Mesenchymal stem cell (in vitro differentiated cells and primary cell): ENCODE measurements at regions not wholly inside any gene's neighbourhood (a gene's known extent, or its start where the extent isn't known, plus 50 kb on each side); places are given as distances from the start of the nearest gene placed in this dataset.

ENCODE experiments used
- DNase-seq: peaks from one replicate; pipeline ENCODE4 v3.0.0-alpha.2; 2013
- H2AFZ ChIP-seq: one replicate; pipeline ENCODE4 v1.6.1; 2013; ENCODE audit warnings: low read depth, mild to moderate bottlenecking, control low read depth, inconsistent platforms, low read length, moderate library complexity
- H2AK5ac ChIP-seq: 2 replicates; pipeline ENCODE4 v1.6.1; 2013; ENCODE audit warnings: low read length, moderate library complexity, mild to moderate bottlenecking, inconsistent platforms; ENCODE audit not compliant: severe bottlenecking
- H2BK120ac ChIP-seq: one replicate; pipeline ENCODE4 v1.6.1; 2013; ENCODE audit warnings: low read depth, mild to moderate bottlenecking, inconsistent platforms, low read length, moderate library complexity
- H2BK12ac ChIP-seq, 2 experiments: one replicate each; pipeline ENCODE4 v1.6.1; 2013; ENCODE audit warnings: inconsistent platforms in 2 of 2, low read length in 2 of 2, mild to moderate bottlenecking in 2 of 2, moderate library complexity in 2 of 2, control low read depth in 1 of 2
- H2BK15ac ChIP-seq: one replicate; pipeline ENCODE4 v1.6.1; 2013; ENCODE audit warnings: mild to moderate bottlenecking, low read depth, inconsistent platforms; ENCODE audit not compliant: poor library complexity, severe bottlenecking
- H2BK5ac ChIP-seq: 2 replicates; pipeline ENCODE4 v1.6.1; 2013; ENCODE audit warnings: low read depth, mild to moderate bottlenecking, low read length, control low read depth, inconsistent platforms; ENCODE audit not compliant: poor library complexity, severe bottlenecking
- H3K14ac ChIP-seq, 2 experiments: one replicate each; pipeline ENCODE4 v1.6.1; 2013; ENCODE audit warnings: inconsistent platforms in 2 of 2, low read length in 2 of 2, control low read depth in 1 of 2, mild to moderate bottlenecking in 1 of 2, moderate library complexity in 1 of 2
- H3K18ac ChIP-seq, 2 experiments: one replicate each; pipeline ENCODE4 v1.6.1; 2013; ENCODE audit warnings: inconsistent platforms in 2 of 2, low read length in 2 of 2, control low read depth in 1 of 2, low read depth in 1 of 2, mild to moderate bottlenecking in 1 of 2
- H3K23ac ChIP-seq, 2 experiments: one replicate each; pipeline ENCODE4 v1.6.1; 2013; ENCODE audit warnings: inconsistent platforms in 2 of 2, low read length in 2 of 2, mild to moderate bottlenecking in 2 of 2, moderate library complexity in 2 of 2, control low read depth in 1 of 2
- H3K27ac ChIP-seq: 2 replicates; pipeline ENCODE4 v1.5.1; 2013; ENCODE audit warnings: mild to moderate bottlenecking, moderate library complexity, low read length, control low read depth, inconsistent platforms; ENCODE audit not compliant: poor library complexity, severe bottlenecking
- H3K27me3 ChIP-seq, 2 experiments: 2 replicates each; pipeline versions ENCODE4 v1.6.1 to v1.7.0; 2013; ENCODE audit warnings: low read length in 2 of 2, mild to moderate bottlenecking in 2 of 2, moderate library complexity in 2 of 2, control low read depth in 1 of 2, inconsistent platforms in 1 of 2; ENCODE audit not compliant: control insufficient read depth in 1 of 2, insufficient read depth in 1 of 2
- H3K36me3 ChIP-seq, 2 experiments: 2 replicates each; pipeline versions ENCODE4 v1.6.1 to v1.7.0; 2013; ENCODE audit warnings: low read length in 2 of 2, control low read depth in 1 of 2, inconsistent platforms in 1 of 2, low read depth in 1 of 2, mild to moderate bottlenecking in 1 of 2; ENCODE audit not compliant: insufficient read depth in 2 of 2, control insufficient read depth in 1 of 2
- H3K4ac ChIP-seq, 2 experiments: one replicate each; pipeline ENCODE4 v1.6.1; 2013; ENCODE audit warnings: inconsistent platforms in 2 of 2, low read length in 2 of 2, mild to moderate bottlenecking in 2 of 2, moderate library complexity in 2 of 2, control low read depth in 1 of 2, low read depth in 1 of 2
- H3K4me1 ChIP-seq: 2 replicates; pipeline ENCODE4 v1.6.1; 2013; ENCODE audit warnings: low read depth, low read length, control low read depth; ENCODE audit not compliant: control insufficient read depth, insufficient read depth
- H3K4me2 ChIP-seq: 2 replicates; pipeline ENCODE4 v1.6.1; 2013; ENCODE audit warnings: low read length, mild to moderate bottlenecking, inconsistent platforms; ENCODE audit not compliant: poor library complexity, severe bottlenecking
- H3K4me3 ChIP-seq, 2 experiments: 2 replicates each; pipeline versions ENCODE4 v1.5.1 to v1.7.0; 2013; ENCODE audit warnings: low read length in 2 of 2, mild to moderate bottlenecking in 2 of 2, control low read depth in 1 of 2, low read depth in 1 of 2; ENCODE audit not compliant: insufficient read depth in 1 of 2
- H3K79me1 ChIP-seq: replicated peaks from 2 replicates; pipeline ENCODE4 v1.6.1; 2013; ENCODE audit warnings: mild to moderate bottlenecking, control low read depth, low read length, inconsistent platforms; ENCODE audit not compliant: poor library complexity, severe bottlenecking
- H3K9ac ChIP-seq: 2 replicates; pipeline ENCODE4 v1.7.0; 2013; ENCODE audit warnings: mild to moderate bottlenecking, low read length, moderate library complexity
- H3K9me3 ChIP-seq: 2 replicates; pipeline ENCODE4 v1.7.0; 2013; ENCODE audit warnings: mild to moderate bottlenecking, low read length; ENCODE audit not compliant: control insufficient read depth
- H4K8ac ChIP-seq: one replicate; pipeline ENCODE4 v1.6.1; 2013; ENCODE audit warnings: inconsistent platforms, mild to moderate bottlenecking, low read length, moderate library complexity
- H4K91ac ChIP-seq: one replicate; pipeline ENCODE4 v1.6.1; 2013; ENCODE audit warnings: mild to moderate bottlenecking, low read length, inconsistent platforms
- WGBS: methylation state at CpG from one replicate; pipeline ENCODE4 v1.1.7; 2013; ENCODE audit warnings: mixed read lengths; 5-methylcytosine and 5-hydroxymethylcytosine counted together

GRCh38 chr3:115286529-115287197 is 139.6 kb upstream of the ZBTB20 start:
- no peaks in the 10 kb centered on the region for H3K9me3 ChIP-seq
- no peaks in the 10 kb centered on the region for H3K79me1 ChIP-seq
- H2BK15ac ChIP-seq, result no peak overlapping the region
- H2BK5ac ChIP-seq, result no peak overlapping the region
- H3K23ac ChIP-seq, result no peak overlapping the region
- H3K4me2 ChIP-seq, result no peak overlapping the region
- no peak overlapping the region for H2AK5ac ChIP-seq
- no peaks in the 10 kb centered on the region for H3K4me1 ChIP-seq
- no peak overlapping the region for H3K4me3 ChIP-seq
- H3K27me3 ChIP-seq, result no peaks in the 10 kb centered on the region
- no peak overlapping the region for H4K8ac ChIP-seq
- no peak overlapping the region for H3K27ac ChIP-seq
- no peak for DNase-seq
- H3K4ac ChIP-seq, result no peak overlapping the region
- H2BK120ac ChIP-seq, result no peak overlapping the region
- WGBS, result 68% methylated on average over 2 of the region's 2 CpGs
- no peak overlapping the region for H3K18ac ChIP-seq
- H3K36me3 ChIP-seq, result no peaks in the 10 kb centered on the region
- H2BK12ac ChIP-seq, result no peak overlapping the region
- no peak overlapping the region for H3K9ac ChIP-seq
- H4K91ac ChIP-seq, result no peak overlapping the region
- no peak overlapping the region for H3K14ac ChIP-seq
- no peak overlapping the region for H2AFZ ChIP-seq

DNA sequence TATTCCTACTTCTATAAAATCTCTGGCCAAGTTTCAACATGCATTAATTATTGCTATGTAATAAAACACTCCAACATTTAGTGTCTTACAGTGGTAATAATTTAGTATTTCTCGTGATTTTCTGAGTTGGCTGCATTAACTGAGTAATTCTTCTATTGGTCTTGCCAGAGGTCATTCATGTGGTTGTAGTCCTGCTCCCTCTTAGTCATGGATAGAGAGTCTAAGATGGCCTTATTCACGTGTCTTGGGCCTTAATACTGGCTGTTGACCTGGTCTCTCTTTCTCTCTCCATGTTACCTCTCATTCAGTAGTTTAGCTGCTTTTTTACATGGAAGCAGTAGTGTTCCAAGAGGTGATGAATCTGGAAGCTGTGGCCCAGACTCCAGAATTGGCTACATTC is 140.1 kb upstream of the ZBTB20 start:
- H3K79me1 ChIP-seq, result no peaks in the 10 kb centered on the region
- no peak overlapping the region for H2BK5ac ChIP-seq
- H3K14ac ChIP-seq, result no peak overlapping the region
- no peaks in the 10 kb centered on the region for H3K36me3 ChIP-seq
- H2AFZ ChIP-seq, result no peak overlapping the region
- no peak overlapping the region for H2AK5ac ChIP-seq
- no peak overlapping the region for H3K4ac ChIP-seq
- no peak overlapping the region for H3K4me2 ChIP-seq
- H4K91ac ChIP-seq, result no peak overlapping the region
- H2BK15ac ChIP-seq, result no peak overlapping the region
- H4K8ac ChIP-seq, result no peak overlapping the region
- no peak overlapping the region for H2BK12ac ChIP-seq
- no peaks in the 10 kb centered on the region for H3K4me1 ChIP-seq
- H3K27me3 ChIP-seq, result no peaks in the 10 kb centered on the region
- no peaks in the 10 kb centered on the region for H3K9me3 ChIP-seq
- no peak overlapping the region for H3K23ac ChIP-seq
- 83% methylated on average over 2 of the region's 2 CpGs for WGBS
- no peak overlapping the region for H3K18ac ChIP-seq
- H3K9ac ChIP-seq, result no peak overlapping the region
- no peak overlapping the region for H3K27ac ChIP-seq
- no peak for DNase-seq
- H3K4me3 ChIP-seq, result no peak overlapping the region
- no peak overlapping the region for H2BK120ac ChIP-seq

DNA sequence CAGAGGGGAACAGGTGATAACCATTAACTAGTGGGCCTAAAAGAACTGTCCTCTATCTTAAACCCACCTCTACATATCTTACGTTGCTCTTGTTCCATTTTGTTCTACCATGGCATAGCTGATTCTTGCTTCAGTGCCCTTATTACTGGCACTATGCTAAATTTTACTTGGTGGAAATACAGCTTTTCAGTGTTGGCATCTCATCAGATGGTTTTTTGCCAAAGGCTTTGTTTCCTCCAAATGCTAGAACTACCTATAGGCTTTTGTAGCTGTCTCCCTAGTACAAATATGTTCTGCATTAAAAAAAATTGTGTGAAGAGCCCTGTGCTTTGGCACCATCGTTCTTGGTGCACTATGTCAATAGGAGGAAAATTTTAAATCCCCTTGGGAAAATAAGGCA is 145.0 kb upstream of the ZBTB20 start:
- Histone ChIP-seq H3K36me3 (no peaks in the 10 kb centered on the region), H3K27me3 (no peaks in the 10 kb centered on the region), H2AFZ (no peak overlapping the region), H3K79me1 (no peaks in the 10 kb centered on the region), H3K9ac (no peak overlapping the region), H3K27ac (no peak overlapping the region), H3K4me3 (no peak overlapping the region), H2BK15ac (no peak overlapping the region), H3K14ac (no peak overlapping the region), H2BK120ac (no peak overlapping the region), H3K4ac (no peak overlapping the region), H3K18ac (no peak overlapping the region), H3K23ac (no peak overlapping the region), H3K4me2 (no peak overlapping the region), H2BK5ac (no peak overlapping the region), H4K91ac (no peak overlapping the region), H2AK5ac (no peak overlapping the region), H2BK12ac (no peak overlapping the region), H3K4me1 (no peaks in the 10 kb centered on the region), H4K8ac (no peak overlapping the region), H3K9me3 (no peaks in the 10 kb centered on the region)
- no peak for DNase-seq
- WGBS, result 85% methylated on average over 2 of the region's 2 CpGs

DNA sequence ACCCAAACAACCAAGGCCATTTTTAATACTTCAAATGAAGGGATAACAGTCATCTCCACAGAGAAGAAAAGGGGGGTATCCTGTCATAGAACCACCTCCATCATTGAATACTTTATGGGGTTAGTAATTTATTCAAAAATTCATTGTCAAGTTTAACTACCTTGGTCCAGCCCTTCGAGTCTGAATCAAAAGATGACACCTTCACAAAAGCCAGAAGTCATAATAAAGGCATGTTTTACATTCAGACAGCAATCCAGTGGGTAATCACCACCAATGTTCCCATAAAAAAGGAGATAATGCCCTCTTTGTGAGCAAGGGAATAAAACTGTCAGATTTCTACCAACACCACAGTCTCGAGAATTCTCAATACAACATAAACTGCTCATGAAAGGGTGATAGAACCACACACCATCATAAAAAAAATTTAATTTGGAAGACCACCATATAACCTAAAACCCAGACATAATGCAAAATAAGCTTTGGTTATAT is 145.6 kb upstream of the ZBTB20 start:
- 78% methylated on average over 2 of the region's 2 CpGs for WGBS
- Histone ChIP-seq H3K4ac (no peak overlapping the region), H3K4me1 (no peaks in the 10 kb centered on the region), H3K27me3 (no peaks in the 10 kb centered on the region), H3K18ac (no peak overlapping the region), H3K4me3 (no peak overlapping the region), H3K4me2 (no peak overlapping the region), H3K14ac (no peak overlapping the region), H3K27ac (no peak overlapping the region), H2AFZ (no peak overlapping the region), H2BK5ac (no peak overlapping the region), H3K36me3 (no peaks in the 10 kb centered on the region), H3K79me1 (no peaks in the 10 kb centered on the region), H3K9me3 (no peaks in the 10 kb centered on the region), H3K23ac (no peak overlapping the region), H2BK15ac (no peak overlapping the region), H2BK120ac (no peak overlapping the region), H2BK12ac (no peak overlapping the region), H3K9ac (no peak overlapping the region), H2AK5ac (no peak overlapping the region), H4K91ac (no peak overlapping the region), H4K8ac (no peak overlapping the region)
- no peak for DNase-seq
